ENCODE measurements at regions not wholly inside any gene's neighbourhood (a gene's known extent, or its start where the extent isn't known, plus 50 kb on each side); places are given as distances from the start of the nearest gene placed in this dataset.

GRCh38 chr11:90668502-90668901 is 445.7 kb upstream of the CHORDC1 start:
- ATAC-seq: no peak
- Histone ChIP-seq H3K4me3 (no peak overlapping the region), H3K36me3 (no peaks in the 10 kb centered on the region), H3K27me3 (no peaks in the 10 kb centered on the region), H3K27ac (no peak overlapping the region), H3K9me3 (no peaks in the 10 kb centered on the region), H3K4me1 (no peaks in the 10 kb centered on the region)
- intact Hi-C loops (cut with DNase I; ENCODE audit: low total_unique reads): no loop called here
- TF ChIP-seq CTCF (IDR thresholded peaks at IDR 0.05 in 4 of 5, conservative IDR thresholded peaks at IDR 0.05 in 1 of 5): no peak
- DNase-seq: no peak
- in situ Hi-C loops (cut with MboI; ENCODE audit: low sequenced_read_pairs in 4 of 4): no loop called here

GRCh38 chr11:90661233-90661632 is 438.4 kb upstream of the CHORDC1 start:
- no peak overlapping the region for H3K4me3 ChIP-seq
- DNase-seq: no peak
- in situ Hi-C loops (cut with MboI; ENCODE audit: low sequenced_read_pairs in 4 of 4): no loop called here
- TF ChIP-seq CTCF (IDR thresholded peaks at IDR 0.05 in 4 of 5, conservative IDR thresholded peaks at IDR 0.05 in 1 of 5): no peak
- no peak for TF ChIP-seq POLR2A (IDR thresholded peaks at IDR 0.05)
- no peaks in the 10 kb centered on the region for H3K27me3 ChIP-seq
- ATAC-seq: no peak
- H3K27ac ChIP-seq: no peak overlapping the region
- no peaks in the 10 kb centered on the region for H3K9me3 ChIP-seq
- no peaks in the 10 kb centered on the region for H3K36me3 ChIP-seq
- intact Hi-C loops (cut with DNase I; ENCODE audit: low total_unique reads): no loop called here
- no peaks in the 10 kb centered on the region for H3K4me1 ChIP-seq

GRCh38 chr11:90656171-90656570 is 433.3 kb upstream of the CHORDC1 start:
- Histone ChIP-seq H3K27ac (no peak overlapping the region), H3K4me3 (no peak overlapping the region), H3K27me3 (no peaks in the 10 kb centered on the region), H3K4me1 (no peaks in the 10 kb centered on the region), H3K36me3 (no peaks in the 10 kb centered on the region), H3K9me3 (no peaks in the 10 kb centered on the region)
- intact Hi-C loops (cut with DNase I; ENCODE audit: low total_unique reads): loop anchor here (10.0 kb wide), 1 partner anchor 181 kb away; no protein-coding TSS in a partner anchor
- DNase-seq: no peak
- in situ Hi-C loops (cut with MboI; ENCODE audit: low sequenced_read_pairs in 4 of 4): no loop called here
- ATAC-seq: no peak
- TF ChIP-seq POLR2A (IDR thresholded peaks at IDR 0.05): no peak
- TF ChIP-seq CTCF (IDR thresholded peaks at IDR 0.05 in 4 of 5, conservative IDR thresholded peaks at IDR 0.05 in 1 of 5): no peak

GRCh38 chr11:90650153-90650552 is 427.3 kb upstream of the CHORDC1 start:
- Histone ChIP-seq H3K27ac (no peak overlapping the region), H3K9me3 (no peaks in the 10 kb centered on the region), H3K36me3 (no peaks in the 10 kb centered on the region), H3K4me1 (no peaks in the 10 kb centered on the region), H3K4me3 (no peak overlapping the region), H3K27me3 (no peaks in the 10 kb centered on the region)
- in situ Hi-C loops (cut with MboI; ENCODE audit: low sequenced_read_pairs in 4 of 4): no loop called here
- ATAC-seq (no peak), DNase-seq (no peak)
- intact Hi-C loops (cut with DNase I; ENCODE audit: low total_unique reads): loop anchor here (10.0 kb wide), 1 partner anchor 175 kb away; no protein-coding TSS in a partner anchor
- TF ChIP-seq POLR2A (IDR thresholded peaks at IDR 0.05) (no peak), CTCF (IDR thresholded peaks at IDR 0.05 in 4 of 5, conservative IDR thresholded peaks at IDR 0.05 in 1 of 5) (no peak)

GRCh38 chr11:90646706-90647105 is 423.9 kb upstream of the CHORDC1 start:
- Histone ChIP-seq H3K27me3 (no peaks in the 10 kb centered on the region), H3K9me3 (no peaks in the 10 kb centered on the region), H3K4me3 (no peak overlapping the region), H3K4me1 (no peaks in the 10 kb centered on the region), H3K36me3 (no peaks in the 10 kb centered on the region), H3K27ac (no peak overlapping the region)
- intact Hi-C loops (cut with DNase I; ENCODE audit: low total_unique reads) (no loop called here), in situ Hi-C loops (cut with MboI; ENCODE audit: low sequenced_read_pairs in 4 of 4) (no loop called here)
- no peak for TF ChIP-seq POLR2A (IDR thresholded peaks at IDR 0.05)
- no peak for TF ChIP-seq CTCF (IDR thresholded peaks at IDR 0.05 in 4 of 5, conservative IDR thresholded peaks at IDR 0.05 in 1 of 5)
- no peak for ATAC-seq
- no peak for DNase-seq
